ENCODE measurements at regions not wholly inside any gene's neighbourhood (a gene's known extent, or its start where the extent isn't known, plus 50 kb on each side); places are given as distances from the start of the nearest gene placed in this dataset.

- no peak for ATAC-seq
- no peak for DNase-seq (ENCODE audit: low read depth, low spot score)
- Histone ChIP-seq H3K4me3 (ENCODE audit: low read depth in 2 of 2, low read length in 2 of 2) (no peak overlapping the region), H3K36me3 (ENCODE audit: control insufficient read depth, insufficient read depth, low read length) (no peaks in the 10 kb centered on the region), H3K27me3 (ENCODE audit: control insufficient read depth, insufficient read depth, low read length) (no peaks in the 10 kb centered on the region), H3K9me3 (ENCODE audit: control insufficient read depth, insufficient read depth, low read depth, low read length) (no peaks in the 10 kb centered on the region), H3K4me1 (ENCODE audit: control insufficient read depth, insufficient read depth, low read length) (no peaks in the 10 kb centered on the region), H3K27ac (ENCODE audit: low read length) (no peak overlapping the region)
- BruUV-seq (replicated peaks) = no TSS peak
- in situ Hi-C loops (cut with HindIII; ENCODE audit: low pct_unique_long_range_greater_than_20kb, low sequenced_read_pairs) (no loop called here), intact Hi-C loops (cut with micrococcal nuclease; ENCODE audit: unreplicated experiment) (no loop called here)
- ChIA-PET POLR2A (no interaction called here), CTCF (no interaction called here)
- TF ChIP-seq SIN3A (IDR thresholded peaks at IDR 0.05; ENCODE audit: borderline replicate concordance, insufficient read depth, low read depth, low read length) = no peak
- TF ChIP-seq REST (IDR thresholded peaks at IDR 0.05; ENCODE audit: insufficient read depth in 1 of 2, low read depth in 2 of 2, low read length in 1 of 2) = no peak
- TF ChIP-seq TCF7L2 (IDR thresholded peaks at IDR 0.05; ENCODE audit: low read depth, low read length) = no peak
- no peak for TF ChIP-seq CTCF (IDR thresholded peaks at IDR 0.05)
- TF ChIP-seq POLR2AphosphoS5 (IDR thresholded peaks at IDR 0.05; ENCODE audit: low read depth, low read length) = no peak
Observed at GRCh38 chr4:20137176-20137575, 114.5 kb upstream of the SLIT2 start.

GRCh38 chr4:20127626-20128025, 124.1 kb upstream of the SLIT2 start:
- BruUV-seq (replicated peaks) = no TSS peak
- no peak for ATAC-seq
- Histone ChIP-seq H3K27ac (ENCODE audit: low read length) (no peak overlapping the region), H3K4me1 (ENCODE audit: control insufficient read depth, insufficient read depth, low read length) (no peaks in the 10 kb centered on the region), H3K36me3 (ENCODE audit: control insufficient read depth, insufficient read depth, low read length) (no peaks in the 10 kb centered on the region), H3K9me3 (ENCODE audit: control insufficient read depth, insufficient read depth, low read depth, low read length) (no peaks in the 10 kb centered on the region), H3K27me3 (ENCODE audit: control insufficient read depth, insufficient read depth, low read length) (no peaks in the 10 kb centered on the region), H3K4me3 (ENCODE audit: low read depth in 2 of 2, low read length in 2 of 2) (no peak overlapping the region)
- in situ Hi-C loops (cut with HindIII; ENCODE audit: low pct_unique_long_range_greater_than_20kb, low sequenced_read_pairs) = no loop called here
- ChIA-PET POLR2A (no interaction called here), CTCF (no interaction called here)
- intact Hi-C loops (cut with micrococcal nuclease; ENCODE audit: unreplicated experiment) = no loop called here
- TF ChIP-seq SIN3A (IDR thresholded peaks at IDR 0.05; ENCODE audit: borderline replicate concordance, insufficient read depth, low read depth, low read length) = no peak
- no peak for TF ChIP-seq TCF7L2 (IDR thresholded peaks at IDR 0.05; ENCODE audit: low read depth, low read length)
- TF ChIP-seq POLR2AphosphoS5 (IDR thresholded peaks at IDR 0.05; ENCODE audit: low read depth, low read length) = no peak
- TF ChIP-seq REST (IDR thresholded peaks at IDR 0.05; ENCODE audit: insufficient read depth in 1 of 2, low read depth in 2 of 2, low read length in 1 of 2) = no peak
- no peak for TF ChIP-seq CTCF (IDR thresholded peaks at IDR 0.05)
- no peak for DNase-seq (ENCODE audit: low read depth, low spot score)

Measured in Panc1 (cell line).